Upper lobe of right lung (tissue), 1 donor: ENCODE measurements at regions not wholly inside any gene's neighbourhood (a gene's known extent, or its start where the extent isn't known, plus 50 kb on each side); places are given as distances from the start of the nearest gene placed in this dataset.

Experiments used
- ATAC-seq: fragments of 200-7000 bp; cut with Tn5 transposase; one replicate; pipeline ENCODE4 v1.9.1; 2020; ENCODE audit warnings: mild to moderate bottlenecking, moderate library complexity
- DNase-seq: peaks from one replicate; pipeline ENCODE4 v3.0.0-alpha.2; 2020
- H3K27ac ChIP-seq: fragments of 200-600 bp; one replicate; pipeline ENCODE4 v1.8.0; 2022
- H3K27me3 ChIP-seq: fragments of 200-600 bp; one replicate; pipeline ENCODE4 v1.8.0; 2022; ENCODE audit warnings: mild to moderate bottlenecking
- H3K36me3 ChIP-seq: fragments of 200-600 bp; one replicate; pipeline ENCODE4 v1.8.0; 2022
- H3K4me1 ChIP-seq: fragments of 200-600 bp; one replicate; pipeline ENCODE4 v1.8.0; 2022
- H3K4me3 ChIP-seq: fragments of 200-600 bp; one replicate; pipeline ENCODE4 v1.8.0; 2022; ENCODE audit warnings: mild to moderate bottlenecking
- H3K9me3 ChIP-seq: fragments of 200-600 bp; one replicate; pipeline ENCODE4 v1.8.0; 2022
- CTCF ChIP-seq: fragments of 200-600 bp; IDR thresholded peaks from one replicate; pipeline ENCODE4 v1.8.0; 2022; ENCODE audit warnings: antibody characterized with exemption
- intact Hi-C: fragments of 100-400 bp; cut with DNase I; formaldehyde crosslinking; loops from one replicate; pipeline ENCODE4 v1.11.0; 2022
- donor health status: DM: no; HTN: yes; CAD: no; lungs with severe emphysema.

GRCh38 chr5:130488252-130488651 lies 584.0 kb downstream of the CHSY3 start:
- DNase-seq (no peak), ATAC-seq (no peak)
- Histone ChIP-seq H3K36me3 (no peaks in the 10 kb centered on the region), H3K27ac (no peak overlapping the region), H3K4me3 (no peak overlapping the region), H3K27me3 (no peaks in the 10 kb centered on the region), H3K9me3 (no peaks in the 10 kb centered on the region), H3K4me1 (no peaks in the 10 kb centered on the region)
- no peak for TF ChIP-seq CTCF
- intact Hi-C loops = no loop called here

GRCh38 chr5:130479045-130479804 lies 575.0 kb downstream of the CHSY3 start:
- Histone ChIP-seq H3K9me3 (peaks cover 7% of the 10 kb centered on the region), H3K4me1 (no peaks in the 10 kb centered on the region), H3K27me3 (no peaks in the 10 kb centered on the region), H3K4me3 (no peak overlapping the region), H3K36me3 (no peaks in the 10 kb centered on the region), H3K27ac (no peak overlapping the region)
- TF ChIP-seq CTCF = no peak
- ATAC-seq (no peak), DNase-seq (no peak)
- intact Hi-C loops = no loop called here

- ATAC-seq (no peak), DNase-seq (no peak)
- no peak overlapping the region for H3K4me3 ChIP-seq
- no peaks in the 10 kb centered on the region for H3K36me3 ChIP-seq
- H3K27me3 ChIP-seq = no peaks in the 10 kb centered on the region
- intact Hi-C loops = no loop called here
- peaks cover 7% of the 10 kb centered on the region for H3K9me3 ChIP-seq
- no peaks in the 10 kb centered on the region for H3K4me1 ChIP-seq
- TF ChIP-seq CTCF = no peak
- H3K27ac ChIP-seq = no peak overlapping the region
Observed at GRCh38 chr5:130476325-130476724, 572.1 kb downstream of the CHSY3 start.

- H3K4me1 ChIP-seq = no peaks in the 10 kb centered on the region
- no peak overlapping the region for H3K4me3 ChIP-seq
- intact Hi-C loops = no loop called here
- no peaks in the 10 kb centered on the region for H3K27me3 ChIP-seq
- no peaks in the 10 kb centered on the region for H3K9me3 ChIP-seq
- no peaks in the 10 kb centered on the region for H3K36me3 ChIP-seq
- no peak for TF ChIP-seq CTCF
- ATAC-seq (no peak), DNase-seq (no peak)
- H3K27ac ChIP-seq = no peak overlapping the region
Observed at GRCh38 chr5:130462516-130462915, 558.3 kb downstream of the CHSY3 start.

GRCh38 chr5:130455175-130455574 lies 550.9 kb downstream of the CHSY3 start:
- Histone ChIP-seq H3K4me3 (no peak overlapping the region), H3K9me3 (no peaks in the 10 kb centered on the region), H3K27ac (no peak overlapping the region), H3K27me3 (no peaks in the 10 kb centered on the region), H3K4me1 (no peaks in the 10 kb centered on the region), H3K36me3 (no peaks in the 10 kb centered on the region)
- no peak for ATAC-seq
- intact Hi-C loops = no loop called here
- TF ChIP-seq CTCF = no peak
- no peak for DNase-seq

GRCh38 chr5:130452744-130453143 lies 548.5 kb downstream of the CHSY3 start:
- Histone ChIP-seq H3K27ac (no peak overlapping the region), H3K4me3 (no peak overlapping the region), H3K9me3 (no peaks in the 10 kb centered on the region), H3K36me3 (no peaks in the 10 kb centered on the region), H3K4me1 (no peaks in the 10 kb centered on the region), H3K27me3 (no peaks in the 10 kb centered on the region)
- ATAC-seq (no peak), DNase-seq (no peak)
- no peak for TF ChIP-seq CTCF
- intact Hi-C loops = no loop called here
